ENCODE measurements at regions not wholly inside any gene's neighbourhood (a gene's known extent, or its start where the extent isn't known, plus 50 kb on each side); places are given as distances from the start of the nearest gene placed in this dataset.
"Not testable (repeated sequence)": the region's sequence is repeated elsewhere in the genome, so short reads cannot be mapped to it uniquely, and the experiment has no call there.

- no peak for DNase-seq
These were observed 429.2 kb downstream of the OTOL1 start for GRCh38 chr3:161925749-161926360.

- DNase-seq, result no peak
These were observed 430.5 kb downstream of the OTOL1 start for GRCh38 chr3:161927131-161927530.

- DNase-seq, result no peak
These were observed 443.5 kb downstream of the OTOL1 start for GRCh38 chr3:161939918-161940620.

- no peak for DNase-seq
These were observed 444.0 kb downstream of the OTOL1 start for GRCh38 chr3:161940621-161940965.

- no peak for DNase-seq
These were observed 445.3 kb downstream of the OTOL1 start for GRCh38 chr3:161941891-161942290.

- DNase-seq, result not testable (repeated sequence)
These were observed 447.3 kb downstream of the OTOL1 start for GRCh38 chr3:161943801-161944345.

GRCh38 chr3:161946443-161946960 is 449.9 kb downstream of the OTOL1 start:
- no peak for DNase-seq

GRCh38 chr3:161950318-161950868 is 453.8 kb downstream of the OTOL1 start:
- DNase-seq, result no peak

GRCh38 chr3:161957467-161957866 is 460.9 kb downstream of the OTOL1 start:
- DNase-seq, result no peak

GRCh38 chr3:161964857-161965256 is 468.2 kb downstream of the OTOL1 start:
- no peak for DNase-seq

GRCh38 chr3:161969867-161970266 is 473.3 kb downstream of the OTOL1 start:
- no peak for DNase-seq

- DNase-seq, result no peak
These were observed 478.6 kb downstream of the OTOL1 start for GRCh38 chr3:161975201-161975600.

- no peak for DNase-seq
These were observed 480.5 kb downstream of the OTOL1 start for GRCh38 chr3:161977063-161977462.

- DNase-seq, result no peak
These were observed 481.2 kb downstream of the OTOL1 start for GRCh38 chr3:161977850-161978249.

- DNase-seq, result no peak
These were observed 491.3 kb downstream of the OTOL1 start for GRCh38 chr3:161987933-161988332.

- DNase-seq, result no peak
These were observed 492.4 kb downstream of the OTOL1 start for GRCh38 chr3:161989012-161989411.

GRCh38 chr3:161990036-161990435 is 493.4 kb downstream of the OTOL1 start:
- no peak for DNase-seq

- no peak for DNase-seq
These were observed 495.4 kb downstream of the OTOL1 start for GRCh38 chr3:161991901-161992540.

GRCh38 chr3:161999846-162000245 is 503.2 kb downstream of the OTOL1 start:
- DNase-seq, result no peak

GRCh38 chr3:162007722-162008121 is 511.1 kb downstream of the OTOL1 start:
- no peak for DNase-seq

GRCh38 chr3:162012633-162013032 is 516.0 kb downstream of the OTOL1 start:
- DNase-seq, result no peak

GRCh38 chr3:162014284-162014683 is 517.7 kb downstream of the OTOL1 start:
- no peak for DNase-seq

- no peak for DNase-seq
These were observed 519.2 kb downstream of the OTOL1 start for GRCh38 chr3:162015856-162016255.

GRCh38 chr3:162019817-162020216 is 523.2 kb downstream of the OTOL1 start:
- DNase-seq, result no peak

Measured in activated CD4-positive, alpha-beta T cell treated with anti-CD3 and anti-CD28 coated beads for 48 hours (primary cell).